ENCODE measurements at regions not wholly inside any gene's neighbourhood (a gene's known extent, or its start where the extent isn't known, plus 50 kb on each side); places are given as distances from the start of the nearest gene placed in this dataset.
"Not testable (repeated sequence)": the region's sequence is repeated elsewhere in the genome, so short reads cannot be mapped to it uniquely, and the experiment has no call there.

GRCh38 chr2:55124682-55125081, 74.4 kb upstream of the RTN4 start:
- DNase-seq, result not testable (repeated sequence)

- DNase-seq, result no peak
These were observed 73.6 kb upstream of the RTN4 start for GRCh38 chr2:55123851-55124269.

GRCh38 chr2:55120634-55121359, 70.5 kb upstream of the RTN4 start:
- no peak for DNase-seq

- no peak for DNase-seq
These were observed 69.6 kb upstream of the RTN4 start for GRCh38 chr2:55119711-55120487.

GRCh38 chr2:55118643-55119083, 68.4 kb upstream of the RTN4 start:
- no peak for DNase-seq

GRCh38 chr2:55116966-55117365, 66.7 kb upstream of the RTN4 start:
- DNase-seq, result no peak

- no peak for DNase-seq
These were observed 66.3 kb upstream of the RTN4 start for GRCh38 chr2:55116598-55116964.

GRCh38 chr2:55115761-55116597, 65.7 kb upstream of the RTN4 start:
- DNase-seq, result no peak

- DNase-seq, result no peak
These were observed 64.3 kb upstream of the RTN4 start for GRCh38 chr2:55114597-55114996.

GRCh38 chr2:55114082-55114481, 63.8 kb upstream of the RTN4 start:
- DNase-seq, result no peak

GRCh38 chr2:55112229-55113031, 62.2 kb upstream of the RTN4 start:
- DNase-seq, result no peak

GRCh38 chr2:55111570-55112228, 61.4 kb upstream of the RTN4 start:
- DNase-seq, result no peak

- DNase-seq, result no peak
These were observed 60.9 kb upstream of the RTN4 start for GRCh38 chr2:55111230-55111569.

- DNase-seq, result peak; percentile 47
These were observed 59.1 kb upstream of the RTN4 start for GRCh38 chr2:55109219-55109891.

- no peak for DNase-seq
These were observed 58.4 kb upstream of the RTN4 start for GRCh38 chr2:55108456-55109160.

GRCh38 chr2:55107436-55107835, 57.2 kb upstream of the RTN4 start:
- no peak for DNase-seq

- no peak for DNase-seq
These were observed 55.9 kb upstream of the RTN4 start for GRCh38 chr2:55106148-55106547.

GRCh38 chr2:55105456-55105855, 55.2 kb upstream of the RTN4 start:
- DNase-seq, result no peak

- DNase-seq, result no peak
These were observed 52.8 kb upstream of the RTN4 start for GRCh38 chr2:55103046-55103445.

GRCh38 chr2:55102056-55102812, 52.0 kb upstream of the RTN4 start:
- no peak for DNase-seq

Data from NCI-H1417 treated with DMSO at 0.1 percent for 48 hours (cell line).